VCaP (cell line): ENCODE measurements at regions not wholly inside any gene's neighbourhood (a gene's known extent, or its start where the extent isn't known, plus 50 kb on each side); places are given as distances from the start of the nearest gene placed in this dataset.
A peak's percentile ranks its signal among the peaks of the same experiment; 100 is the strongest.

Source experiments
- H3K27ac ChIP-seq: fragments of 450-650 bp; 2 replicates; pipeline ENCODE4 v1.5.1; 2017
- TF ChIP-seq, protein P1 (sequence below): fragments of 450-650 bp; conservative IDR thresholded peaks from 2 replicates; pipeline ENCODE4 v1.5.1; 2017; ENCODE audit warnings: mild to moderate bottlenecking, moderate library complexity

- peak overlapping the region; percentile 21; the same call in 1 of the 2 replicates for H3K27ac ChIP-seq
- TF ChIP-seq, protein P1, sequence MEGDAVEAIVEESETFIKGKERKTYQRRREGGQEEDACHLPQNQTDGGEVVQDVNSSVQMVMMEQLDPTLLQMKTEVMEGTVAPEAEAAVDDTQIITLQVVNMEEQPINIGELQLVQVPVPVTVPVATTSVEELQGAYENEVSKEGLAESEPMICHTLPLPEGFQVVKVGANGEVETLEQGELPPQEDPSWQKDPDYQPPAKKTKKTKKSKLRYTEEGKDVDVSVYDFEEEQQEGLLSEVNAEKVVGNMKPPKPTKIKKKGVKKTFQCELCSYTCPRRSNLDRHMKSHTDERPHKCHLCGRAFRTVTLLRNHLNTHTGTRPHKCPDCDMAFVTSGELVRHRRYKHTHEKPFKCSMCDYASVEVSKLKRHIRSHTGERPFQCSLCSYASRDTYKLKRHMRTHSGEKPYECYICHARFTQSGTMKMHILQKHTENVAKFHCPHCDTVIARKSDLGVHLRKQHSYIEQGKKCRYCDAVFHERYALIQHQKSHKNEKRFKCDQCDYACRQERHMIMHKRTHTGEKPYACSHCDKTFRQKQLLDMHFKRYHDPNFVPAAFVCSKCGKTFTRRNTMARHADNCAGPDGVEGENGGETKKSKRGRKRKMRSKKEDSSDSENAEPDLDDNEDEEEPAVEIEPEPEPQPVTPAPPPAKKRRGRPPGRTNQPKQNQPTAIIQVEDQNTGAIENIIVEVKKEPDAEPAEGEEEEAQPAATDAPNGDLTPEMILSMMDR, result no peak
Observed at GRCh38 chr5:97452646-97453045, 269.6 kb upstream of the RIOK2 start.

GRCh38 chr5:97453263-97453662 is 270.2 kb upstream of the RIOK2 start:
- peak overlapping the region; percentile 21 for H3K27ac ChIP-seq
- TF ChIP-seq, protein P1, result no peak

GRCh38 chr5:97454015-97454414 is 271.0 kb upstream of the RIOK2 start:
- TF ChIP-seq, protein P1, result no peak
- H3K27ac ChIP-seq, result peak overlapping the region; percentile 21; the same call in 1 of the 2 replicates

DNA sequence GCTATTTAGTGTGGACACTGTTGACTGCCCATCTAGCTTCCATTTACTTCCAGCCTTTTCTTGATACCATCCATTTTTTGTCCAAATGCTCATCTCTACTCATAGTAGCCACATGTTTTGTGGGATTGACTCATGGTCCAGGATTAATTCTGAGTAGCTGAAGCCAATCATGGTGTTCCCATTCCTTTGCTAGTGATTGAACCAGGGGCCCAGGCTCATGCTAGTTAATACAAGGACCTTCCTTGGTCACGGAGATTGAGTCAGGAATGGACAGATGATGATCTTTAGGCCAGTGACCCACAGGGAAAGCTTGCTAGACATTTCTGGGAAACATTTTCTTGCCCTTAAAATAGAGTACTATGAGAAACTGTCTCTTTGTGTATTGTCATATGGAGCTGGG is 272.9 kb upstream of the RIOK2 start:
- TF ChIP-seq, protein P1, result no peak
- no peak overlapping the region for H3K27ac ChIP-seq

DNA sequence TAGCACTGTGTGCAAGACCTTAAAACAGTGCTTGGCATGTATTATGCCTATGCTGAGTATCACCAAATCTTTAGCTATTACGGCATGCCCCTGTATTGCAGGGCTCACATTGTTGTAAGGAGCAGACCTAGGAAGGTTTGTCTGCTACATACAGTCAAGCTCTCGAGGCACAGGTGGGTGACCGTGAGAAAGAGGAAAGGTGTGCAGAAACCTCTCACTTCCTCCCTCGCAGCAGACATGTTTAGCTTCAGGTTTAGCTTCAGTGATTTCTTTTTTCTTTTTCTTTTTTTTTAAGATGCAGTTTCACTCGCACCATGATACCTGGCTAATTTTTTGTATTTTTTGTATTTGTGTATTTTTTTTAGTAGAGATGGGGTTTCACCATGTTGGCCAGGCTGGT is 275.8 kb upstream of the RIOK2 start:
- TF ChIP-seq, protein P1, result no peak
- H3K27ac ChIP-seq, result no peak overlapping the region

DNA sequence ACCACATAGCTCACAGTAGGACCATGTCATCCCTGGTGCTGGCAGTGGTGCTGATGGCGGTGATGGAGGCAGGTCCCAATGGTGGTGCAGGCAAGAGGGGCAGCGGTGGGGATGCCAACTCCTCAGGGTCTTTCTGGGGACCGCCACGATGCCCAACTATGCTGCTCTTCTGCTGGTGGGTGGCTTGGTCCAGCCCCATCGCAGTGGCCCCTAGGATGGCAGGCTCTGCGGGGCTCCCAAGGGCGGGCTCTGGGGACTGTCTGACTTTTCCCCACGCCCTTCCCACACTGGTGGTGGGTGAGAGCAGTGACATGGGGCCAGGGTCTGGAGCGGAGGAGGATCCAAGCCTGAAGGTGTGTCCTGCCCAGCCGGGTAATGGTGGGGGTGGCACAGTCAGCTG is 288.9 kb upstream of the RIOK2 start:
- TF ChIP-seq, protein P1, result no peak
- H3K27ac ChIP-seq, result no peak overlapping the region

- TF ChIP-seq, protein P1, result no peak
- H3K27ac ChIP-seq, result no peak overlapping the region
Observed at GRCh38 chr5:97475847-97476246, 292.8 kb upstream of the RIOK2 start.
